GM19395 (cell line): ENCODE measurements at regions not wholly inside any gene's neighbourhood (a gene's known extent, or its start where the extent isn't known, plus 50 kb on each side); places are given as distances from the start of the nearest gene placed in this dataset.
"Not testable (repeated sequence)": the region's sequence is repeated elsewhere in the genome, so short reads cannot be mapped to it uniquely, and the experiment has no call there.

Experiments
- ATAC-seq: cut with Tn5 transposase; IDR thresholded peaks from one replicate; pipeline ENCODE4 v1.9.1; 2021; ENCODE audit warnings: mild to moderate bottlenecking, moderate library complexity; ENCODE audit not compliant: unreplicated experiment

DNA sequence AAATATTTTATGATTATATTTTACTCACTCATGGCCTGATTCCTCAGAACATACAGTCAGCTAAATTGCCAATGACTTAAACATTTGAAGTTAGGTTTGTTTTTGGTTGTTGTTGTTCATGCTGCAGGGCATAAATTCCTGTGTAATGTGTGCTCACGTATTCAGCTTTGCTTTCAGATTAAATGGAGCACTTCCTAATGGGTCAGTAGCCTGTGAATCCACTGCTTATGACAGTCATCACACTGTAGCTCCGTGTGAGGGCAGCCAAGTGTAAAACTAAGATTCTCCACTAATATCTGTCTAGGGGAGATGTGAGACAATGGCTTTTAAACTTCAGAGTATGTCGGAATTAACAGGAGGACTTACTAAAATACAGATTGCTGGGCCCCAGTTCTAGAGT is 955.8 kb downstream of the SPATA31A7 start:
- not testable (repeated sequence) for ATAC-seq
